HG02870 (cell line): ENCODE measurements at regions not wholly inside any gene's neighbourhood (a gene's known extent, or its start where the extent isn't known, plus 50 kb on each side); places are given as distances from the start of the nearest gene placed in this dataset.
"Not testable (repeated sequence)": the region's sequence is repeated elsewhere in the genome, so short reads cannot be mapped to it uniquely, and the experiment has no call there.

Source experiments
- ATAC-seq: cut with Tn5 transposase; IDR thresholded peaks from one replicate; pipeline ENCODE4 v1.9.1; 2021; ENCODE audit warnings: mild to moderate bottlenecking, moderate library complexity; ENCODE audit not compliant: unreplicated experiment

GRCh38 chr13:95388420-95389079 is 87.3 kb upstream of the ABCC4 start:
- peak; percentile 45 for ATAC-seq

GRCh38 chr13:95391362-95391761 is 90.1 kb upstream of the ABCC4 start:
- ATAC-seq, result no peak

GRCh38 chr13:95391785-95392184 is 90.5 kb upstream of the ABCC4 start:
- no peak for ATAC-seq

GRCh38 chr13:95392597-95392996 is 91.3 kb upstream of the ABCC4 start:
- ATAC-seq, result no peak

- ATAC-seq, result peak; percentile 50
These were observed 102.3 kb upstream of the ABCC4 start for GRCh38 chr13:95403349-95404140.

GRCh38 chr13:95404141-95404882 is 103.1 kb upstream of the ABCC4 start:
- ATAC-seq, result peak; percentile 80

- ATAC-seq, result no peak
These were observed 104.9 kb upstream of the ABCC4 start for GRCh38 chr13:95406176-95406575.

- ATAC-seq, result no peak
These were observed 110.3 kb upstream of the ABCC4 start for GRCh38 chr13:95411428-95412040.

GRCh38 chr13:95418946-95419345 is 117.7 kb upstream of the ABCC4 start:
- no peak for ATAC-seq

- peak; percentile 63 for ATAC-seq
These were observed 119.2 kb upstream of the ABCC4 start for GRCh38 chr13:95420501-95420900.

GRCh38 chr13:95426631-95427030 is 125.4 kb upstream of the ABCC4 start:
- no peak for ATAC-seq

GRCh38 chr13:95430525-95430924 is 122.0 kb upstream of the CLDN10 start:
- ATAC-seq, result not testable (repeated sequence)

GRCh38 chr13:95432141-95432540 is 120.4 kb upstream of the CLDN10 start:
- no peak for ATAC-seq

- ATAC-seq, result no peak
These were observed 119.0 kb upstream of the CLDN10 start for GRCh38 chr13:95433537-95433936.

- no peak for ATAC-seq
These were observed 118.4 kb upstream of the CLDN10 start for GRCh38 chr13:95434111-95434510.

GRCh38 chr13:95437561-95437960 is 115.0 kb upstream of the CLDN10 start:
- no peak for ATAC-seq

GRCh38 chr13:95438297-95438696 is 114.2 kb upstream of the CLDN10 start:
- no peak for ATAC-seq

GRCh38 chr13:95440441-95441088 is 112.0 kb upstream of the CLDN10 start:
- no peak for ATAC-seq

GRCh38 chr13:95441326-95441725 is 111.2 kb upstream of the CLDN10 start:
- no peak for ATAC-seq

GRCh38 chr13:95444006-95444730 is 108.4 kb upstream of the CLDN10 start:
- ATAC-seq, result no peak
